GM18867 (cell line): ENCODE measurements at regions not wholly inside any gene's neighbourhood (a gene's known extent, or its start where the extent isn't known, plus 50 kb on each side); places are given as distances from the start of the nearest gene placed in this dataset.
"Not testable (repeated sequence)": the region's sequence is repeated elsewhere in the genome, so short reads cannot be mapped to it uniquely, and the experiment has no call there.

ENCODE experiments used
- ATAC-seq: cut with Tn5 transposase; IDR thresholded peaks from one replicate; pipeline ENCODE4 v1.9.1; 2021; ENCODE audit warnings: mild to moderate bottlenecking, moderate library complexity; ENCODE audit not compliant: unreplicated experiment

- no peak for ATAC-seq
Measured at GRCh38 chr3:197408177-197408957, 110.0 kb upstream of the DLG1 start.

- no peak for ATAC-seq
Measured at GRCh38 chr3:197407526-197407925, 109.1 kb upstream of the DLG1 start.

GRCh38 chr3:197407053-197407452 is 108.6 kb upstream of the DLG1 start:
- no peak for ATAC-seq

GRCh38 chr3:197406266-197406665 is 107.9 kb upstream of the DLG1 start:
- no peak for ATAC-seq

GRCh38 chr3:197404754-197405153 is 106.3 kb upstream of the DLG1 start:
- ATAC-seq: no peak

GRCh38 chr3:197404030-197404429 is 105.6 kb upstream of the DLG1 start:
- no peak for ATAC-seq

- not testable (repeated sequence) for ATAC-seq
Measured at GRCh38 chr3:197402401-197402800, 104.0 kb upstream of the DLG1 start.

GRCh38 chr3:197399486-197399885 is 101.1 kb upstream of the DLG1 start:
- no peak for ATAC-seq

GRCh38 chr3:197398286-197398878 is 100.0 kb upstream of the DLG1 start:
- no peak for ATAC-seq

GRCh38 chr3:197397838-197398237 is 99.4 kb upstream of the DLG1 start:
- ATAC-seq: no peak

- peak; percentile 96 for ATAC-seq
Measured at GRCh38 chr3:197394464-197395321, 96.3 kb upstream of the DLG1 start.

GRCh38 chr3:197394126-197394463 is 95.7 kb upstream of the DLG1 start:
- peak; percentile 36 for ATAC-seq

GRCh38 chr3:197393711-197394110 is 95.3 kb upstream of the DLG1 start:
- ATAC-seq: no peak

GRCh38 chr3:197392961-197393360 is 94.5 kb upstream of the DLG1 start:
- no peak for ATAC-seq

GRCh38 chr3:197381371-197381770 is 83.0 kb upstream of the DLG1 start:
- no peak for ATAC-seq

GRCh38 chr3:197380786-197381185 is 82.4 kb upstream of the DLG1 start:
- no peak for ATAC-seq

GRCh38 chr3:197378985-197379718 is 80.7 kb upstream of the DLG1 start:
- ATAC-seq: no peak

GRCh38 chr3:197376735-197377555 is 78.5 kb upstream of the DLG1 start:
- no peak for ATAC-seq

GRCh38 chr3:197376020-197376419 is 77.6 kb upstream of the DLG1 start:
- no peak for ATAC-seq

- ATAC-seq: no peak
Measured at GRCh38 chr3:197375001-197375441, 76.6 kb upstream of the DLG1 start.
